ENCODE measurements at regions not wholly inside any gene's neighbourhood (a gene's known extent, or its start where the extent isn't known, plus 50 kb on each side); places are given as distances from the start of the nearest gene placed in this dataset.

DNA sequence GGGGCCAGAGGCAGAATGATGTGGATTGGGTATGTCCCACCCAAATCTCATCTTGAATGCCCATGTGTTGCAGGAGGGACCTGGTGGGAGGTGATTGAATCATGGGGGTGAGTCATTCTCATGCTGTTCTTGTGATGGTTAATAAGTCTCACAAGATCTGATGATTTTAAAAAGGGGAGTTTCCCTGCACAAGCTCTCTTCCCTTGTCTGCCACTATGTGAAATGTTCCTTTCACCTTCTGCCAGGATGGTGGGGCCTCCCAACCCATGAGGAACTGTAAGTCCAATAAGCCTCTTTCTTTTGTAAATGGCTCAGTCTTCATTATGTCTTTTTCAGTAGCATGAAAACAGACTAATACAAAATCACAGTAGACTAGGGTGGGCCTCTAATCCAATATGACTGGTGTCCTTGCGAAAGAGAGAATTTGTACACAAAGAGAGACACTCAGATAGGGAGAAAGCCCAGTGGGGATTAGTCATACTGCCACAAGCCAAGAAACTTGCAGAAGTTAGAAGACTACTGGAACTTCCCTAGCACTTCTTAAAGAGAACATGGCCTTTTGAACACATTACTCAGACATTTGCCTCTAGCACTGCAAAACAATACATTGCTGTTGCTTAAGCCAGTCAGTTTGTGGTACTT, 68.4 kb downstream of the ANXA1 start:
- Histone ChIP-seq H3K36me3 (ENCODE audit: control insufficient read depth in 3 of 3, insufficient read depth in 2 of 3, low read depth in 1 of 3, low read length in 3 of 3) (no peaks in the 10 kb centered on the region), H3K9me3 (ENCODE audit: control insufficient read depth in 2 of 2, insufficient read depth in 1 of 2, low read depth in 1 of 2, low read length in 1 of 2) (no peaks in the 10 kb centered on the region), H3K4me1 (ENCODE audit: control insufficient read depth in 3 of 3, insufficient read depth in 2 of 3, low read depth in 1 of 3, low read length in 2 of 3) (no peaks in the 10 kb centered on the region), H3K27ac (ENCODE audit: low read depth in 1 of 3, low read length in 2 of 3) (no peak overlapping the region), H3K4me3 (ENCODE audit: low read depth in 1 of 3, low read length in 3 of 3) (no peak overlapping the region), H3K27me3 (ENCODE audit: control insufficient read depth in 3 of 3, insufficient read depth in 3 of 3, low read length in 3 of 3) (no peaks in the 10 kb centered on the region)
- no peak for FAIRE-seq
- WGBS, 3 donors, result 50 to 85% (median 80%) methylated on average over 1 of the region's 1 CpG
- no peak for DNase-seq

DNA sequence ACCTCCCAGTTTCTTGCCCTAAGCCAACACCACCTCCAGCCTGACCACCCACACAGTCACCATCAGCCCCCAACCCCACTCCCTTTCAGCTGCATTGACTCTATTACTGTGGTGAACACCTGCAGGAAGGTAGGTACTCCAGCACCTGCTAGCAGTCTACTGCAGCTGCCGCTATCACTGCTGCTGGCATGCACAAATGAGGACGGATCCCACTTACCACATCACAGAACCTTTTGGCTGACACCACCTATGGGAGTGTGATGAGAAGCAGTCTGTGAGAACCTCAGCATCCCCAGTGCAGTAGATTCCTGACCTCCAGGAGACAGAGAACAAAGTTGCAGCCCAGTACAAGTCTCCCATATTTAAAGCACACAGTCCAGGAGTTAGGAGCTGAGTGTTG, 71.9 kb downstream of the ANXA1 start:
- no peak overlapping the region for H3K27ac ChIP-seq (ENCODE audit: low read depth in 1 of 3, low read length in 2 of 3)
- DNase-seq, result no peak
- no peaks in the 10 kb centered on the region for H3K36me3 ChIP-seq (ENCODE audit: control insufficient read depth in 3 of 3, insufficient read depth in 2 of 3, low read depth in 1 of 3, low read length in 3 of 3)
- H3K9me3 ChIP-seq (ENCODE audit: control insufficient read depth in 2 of 2, insufficient read depth in 1 of 2, low read depth in 1 of 2, low read length in 1 of 2), result no peaks in the 10 kb centered on the region
- H3K27me3 ChIP-seq (ENCODE audit: control insufficient read depth in 3 of 3, insufficient read depth in 3 of 3, low read length in 3 of 3), result no peaks in the 10 kb centered on the region
- H3K4me3 ChIP-seq (ENCODE audit: low read depth in 1 of 3, low read length in 3 of 3), result no peak overlapping the region
- 57 to 74% (median 70%) methylated on average over 2 of the region's 2 CpGs for WGBS, 3 donors
- no peak for FAIRE-seq
- H3K4me1 ChIP-seq (ENCODE audit: control insufficient read depth in 3 of 3, insufficient read depth in 2 of 3, low read depth in 1 of 3, low read length in 2 of 3), result no peaks in the 10 kb centered on the region

DNA sequence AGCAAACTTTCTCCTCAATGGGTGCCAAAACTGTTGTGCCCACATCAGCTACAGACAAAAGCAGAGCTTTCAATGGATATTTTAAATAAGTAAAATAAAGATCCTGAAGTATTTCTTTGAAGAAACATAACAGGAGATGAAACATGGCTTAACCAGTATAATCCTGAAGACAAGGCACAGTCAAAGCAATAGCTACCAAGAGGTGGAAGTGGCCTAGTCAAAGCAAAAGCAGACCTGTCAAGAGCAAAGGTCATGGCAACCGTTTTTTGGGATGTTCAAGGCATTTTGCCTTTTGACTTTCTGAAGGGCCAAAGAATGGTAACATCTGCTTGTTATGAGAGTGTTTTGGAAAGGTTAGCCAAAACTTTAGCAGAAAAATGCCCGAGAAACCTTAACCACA, 77.9 kb downstream of the ANXA1 start:
- Histone ChIP-seq H3K36me3 (ENCODE audit: control insufficient read depth in 3 of 3, insufficient read depth in 2 of 3, low read depth in 1 of 3, low read length in 3 of 3) (no peaks in the 10 kb centered on the region), H3K4me1 (ENCODE audit: control insufficient read depth in 3 of 3, insufficient read depth in 2 of 3, low read depth in 1 of 3, low read length in 2 of 3) (no peaks in the 10 kb centered on the region), H3K27ac (ENCODE audit: low read depth in 1 of 3, low read length in 2 of 3) (no peak overlapping the region), H3K4me3 (ENCODE audit: low read depth in 1 of 3, low read length in 3 of 3) (no peak overlapping the region), H3K9me3 (ENCODE audit: control insufficient read depth in 2 of 2, insufficient read depth in 1 of 2, low read depth in 1 of 2, low read length in 1 of 2) (no peaks in the 10 kb centered on the region), H3K27me3 (ENCODE audit: control insufficient read depth in 3 of 3, insufficient read depth in 3 of 3, low read length in 3 of 3) (no peaks in the 10 kb centered on the region)
- FAIRE-seq, result no peak
- no peak for DNase-seq
- 40 to 56% (median 49%) methylated on average over 2 of the region's 2 CpGs for WGBS, 3 donors

DNA sequence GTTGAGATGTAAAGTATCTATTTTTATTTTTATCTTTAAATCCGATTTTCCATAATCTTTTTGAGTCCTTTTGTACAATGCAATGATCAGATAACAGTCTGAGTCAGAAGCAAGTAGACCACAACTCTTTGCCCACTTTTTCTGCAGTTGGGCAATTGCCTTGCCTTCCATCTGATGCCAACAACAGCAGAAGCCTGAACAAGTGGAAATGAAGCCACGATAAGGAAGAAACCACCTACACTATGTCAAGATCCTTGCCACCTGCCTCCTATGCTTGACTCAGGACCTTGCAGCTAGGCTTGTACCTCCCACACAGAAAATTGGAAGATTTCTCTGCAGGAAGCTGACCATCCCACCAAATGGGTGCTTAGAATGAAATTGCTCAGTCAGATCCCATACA, 78.6 kb downstream of the ANXA1 start:
- Histone ChIP-seq H3K27me3 (ENCODE audit: control insufficient read depth in 3 of 3, insufficient read depth in 3 of 3, low read length in 3 of 3) (peaks cover 0 to 1% (median 0%) of the 10 kb centered on the region in 3 donors), H3K27ac (ENCODE audit: low read depth in 1 of 3, low read length in 2 of 3) (no peak overlapping the region), H3K4me3 (ENCODE audit: low read depth in 1 of 3, low read length in 3 of 3) (no peak overlapping the region), H3K9me3 (ENCODE audit: control insufficient read depth in 2 of 2, insufficient read depth in 1 of 2, low read depth in 1 of 2, low read length in 1 of 2) (no peaks in the 10 kb centered on the region), H3K36me3 (ENCODE audit: control insufficient read depth in 3 of 3, insufficient read depth in 2 of 3, low read depth in 1 of 3, low read length in 3 of 3) (no peaks in the 10 kb centered on the region), H3K4me1 (ENCODE audit: control insufficient read depth in 3 of 3, insufficient read depth in 2 of 3, low read depth in 1 of 3, low read length in 2 of 3) (no peaks in the 10 kb centered on the region)
- DNase-seq (no peak), FAIRE-seq (no peak)
- WGBS, 3 donors, result 47 to 65% (median 53%) methylated on average over 2 of the region's 2 CpGs

DNA sequence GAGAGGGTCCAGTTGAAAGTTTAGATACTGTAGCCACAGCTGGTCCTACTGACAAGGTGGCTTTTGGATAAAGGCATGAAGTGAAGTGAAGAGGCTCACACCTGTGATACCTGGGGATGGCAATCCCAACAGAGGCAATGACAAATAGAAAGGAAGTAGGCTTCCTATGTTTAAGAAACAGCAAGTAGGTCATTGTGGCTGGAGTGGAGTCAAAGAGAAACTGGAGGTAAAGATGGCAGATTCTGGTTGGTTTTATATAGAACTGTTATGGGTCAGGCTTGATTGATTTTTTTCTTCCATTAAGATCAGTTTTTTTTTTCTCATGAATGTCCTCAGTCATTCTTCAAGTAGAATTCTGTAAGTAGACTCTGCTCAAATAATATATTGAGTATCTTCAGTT, 79.5 kb downstream of the ANXA1 start:
- H3K36me3 ChIP-seq (ENCODE audit: control insufficient read depth in 3 of 3, insufficient read depth in 2 of 3, low read depth in 1 of 3, low read length in 3 of 3), result no peaks in the 10 kb centered on the region
- FAIRE-seq, result no peak

DNA sequence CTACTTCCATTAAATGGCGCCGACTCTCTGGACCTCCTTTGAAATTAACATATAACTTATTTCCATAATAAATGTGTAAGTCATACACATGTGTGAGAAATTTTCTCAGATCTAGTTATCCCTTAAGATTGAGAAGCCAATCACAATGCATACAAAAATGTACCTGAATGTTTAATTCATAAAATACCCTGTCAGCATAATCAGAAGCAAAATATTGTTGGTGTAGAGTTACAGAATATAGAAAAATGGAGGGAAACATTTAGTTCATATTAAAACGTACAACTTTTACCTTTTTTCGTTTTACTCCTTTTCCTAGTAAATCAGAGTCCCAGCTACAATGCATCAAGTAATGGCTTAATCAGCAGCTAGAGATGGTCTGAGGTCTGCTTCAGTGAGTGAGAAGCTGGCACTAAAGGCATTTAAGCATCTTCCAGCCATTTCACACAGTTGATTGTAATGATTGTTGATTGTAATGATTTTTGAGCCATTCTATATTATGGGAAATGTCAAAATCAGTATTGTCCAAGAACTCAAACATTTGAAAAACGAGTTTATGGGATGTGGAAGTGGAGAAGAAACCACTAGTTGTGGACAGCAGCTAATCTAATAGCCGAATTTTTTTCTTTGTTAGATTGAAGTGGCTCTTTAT, 81.8 kb downstream of the ANXA1 start:
- H3K27ac ChIP-seq (ENCODE audit: low read depth in 1 of 3, low read length in 2 of 3), result no peak overlapping the region
- DNase-seq (no peak), FAIRE-seq (no peak)
- H3K9me3 ChIP-seq (ENCODE audit: control insufficient read depth in 2 of 2, insufficient read depth in 1 of 2, low read depth in 1 of 2, low read length in 1 of 2), result no peaks in the 10 kb centered on the region
- peaks cover 0 to 1% (median 0%) of the 10 kb centered on the region in 3 donors for H3K27me3 ChIP-seq (ENCODE audit: control insufficient read depth in 3 of 3, insufficient read depth in 3 of 3, low read length in 3 of 3)
- H3K4me3 ChIP-seq (ENCODE audit: low read depth in 1 of 3, low read length in 3 of 3), result no peak overlapping the region
- H3K4me1 ChIP-seq (ENCODE audit: control insufficient read depth in 3 of 3, insufficient read depth in 2 of 3, low read depth in 1 of 3, low read length in 2 of 3), result no peaks in the 10 kb centered on the region
- H3K36me3 ChIP-seq (ENCODE audit: control insufficient read depth in 3 of 3, insufficient read depth in 2 of 3, low read depth in 1 of 3, low read length in 3 of 3), result no peaks in the 10 kb centered on the region
- 71 to 76% (median 73%) methylated on average over 6 of the region's 6 CpGs for WGBS, 3 donors

More for the DNA sequence above, 79.5 kb downstream of the ANXA1 start:
- Histone ChIP-seq H3K27me3 (ENCODE audit: control insufficient read depth in 3 of 3, insufficient read depth in 3 of 3, low read length in 3 of 3) (peaks cover 0 to 1% (median 0%) of the 10 kb centered on the region in 3 donors), H3K4me3 (ENCODE audit: low read depth in 1 of 3, low read length in 3 of 3) (no peak overlapping the region), H3K4me1 (ENCODE audit: control insufficient read depth in 3 of 3, insufficient read depth in 2 of 3, low read depth in 1 of 3, low read length in 2 of 3) (no peaks in the 10 kb centered on the region), H3K27ac (ENCODE audit: low read depth in 1 of 3, low read length in 2 of 3) (no peak overlapping the region), H3K9me3 (ENCODE audit: control insufficient read depth in 2 of 2, insufficient read depth in 1 of 2, low read depth in 1 of 2, low read length in 1 of 2) (no peaks in the 10 kb centered on the region)
- no peak for DNase-seq

DNA sequence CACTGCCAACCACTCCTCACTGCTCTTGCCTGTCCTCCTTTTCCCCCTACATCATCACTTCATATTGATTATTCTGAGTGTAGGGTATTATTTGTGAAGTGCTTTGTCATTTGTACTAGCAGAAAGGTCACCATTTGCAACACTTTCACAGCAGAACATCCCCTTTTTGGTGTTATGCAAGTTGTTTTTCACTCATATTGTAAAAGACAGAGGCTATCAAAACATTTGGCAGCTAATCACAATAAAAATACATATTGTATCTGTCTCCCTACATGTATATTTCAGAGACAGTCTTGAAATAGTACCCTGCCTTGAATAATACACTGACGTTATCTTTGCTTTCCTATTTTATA, 82.3 kb downstream of the ANXA1 start:
- WGBS, 3 donors, result 90 to 91% (median 91%) methylated on average over 1 of the region's 1 CpG
- DNase-seq, result no peak

DNA sequence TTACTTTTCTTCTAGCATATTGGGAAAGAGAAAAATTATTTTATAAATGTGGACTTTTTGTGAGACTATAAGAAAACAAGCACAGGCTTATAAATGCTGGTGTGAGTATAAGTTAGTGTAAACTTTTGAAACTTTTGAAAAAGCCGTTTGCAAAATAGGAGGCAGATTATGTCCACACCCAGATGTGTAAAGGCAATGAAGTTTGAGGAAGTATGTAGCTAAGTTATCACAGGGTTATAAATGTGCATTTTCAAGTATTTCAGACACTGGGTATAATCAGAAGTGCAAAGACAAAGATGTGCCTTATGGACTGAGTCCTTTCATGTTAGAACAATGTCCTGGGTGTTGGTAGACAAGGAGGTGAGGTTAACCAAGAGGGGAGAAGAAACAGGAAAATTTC, 85.5 kb downstream of the ANXA1 start:
- Histone ChIP-seq H3K27ac (ENCODE audit: low read depth in 1 of 3, low read length in 2 of 3) (no peak overlapping the region), H3K9me3 (ENCODE audit: control insufficient read depth in 2 of 2, insufficient read depth in 1 of 2, low read depth in 1 of 2, low read length in 1 of 2) (no peaks in the 10 kb centered on the region), H3K4me1 (ENCODE audit: control insufficient read depth in 3 of 3, insufficient read depth in 2 of 3, low read depth in 1 of 3, low read length in 2 of 3) (no peaks in the 10 kb centered on the region), H3K27me3 (ENCODE audit: control insufficient read depth in 3 of 3, insufficient read depth in 3 of 3, low read length in 3 of 3) (peaks cover 0 to 1% (median 0%) of the 10 kb centered on the region in 3 donors), H3K4me3 (ENCODE audit: low read depth in 1 of 3, low read length in 3 of 3) (no peak overlapping the region), H3K36me3 (ENCODE audit: control insufficient read depth in 3 of 3, insufficient read depth in 2 of 3, low read depth in 1 of 3, low read length in 3 of 3) (no peaks in the 10 kb centered on the region)
- 23 to 60% (median 45%) methylated on average over 1 of the region's 1 CpG for WGBS, 3 donors
- no peak for FAIRE-seq
- no peak for DNase-seq

More for the DNA sequence above, 82.3 kb downstream of the ANXA1 start:
- Histone ChIP-seq H3K9me3 (ENCODE audit: control insufficient read depth in 2 of 2, insufficient read depth in 1 of 2, low read depth in 1 of 2, low read length in 1 of 2) (no peaks in the 10 kb centered on the region), H3K4me3 (ENCODE audit: low read depth in 1 of 3, low read length in 3 of 3) (no peak overlapping the region), H3K27ac (ENCODE audit: low read depth in 1 of 3, low read length in 2 of 3) (no peak overlapping the region), H3K36me3 (ENCODE audit: control insufficient read depth in 3 of 3, insufficient read depth in 2 of 3, low read depth in 1 of 3, low read length in 3 of 3) (no peaks in the 10 kb centered on the region), H3K27me3 (ENCODE audit: control insufficient read depth in 3 of 3, insufficient read depth in 3 of 3, low read length in 3 of 3) (peaks cover 0 to 1% (median 0%) of the 10 kb centered on the region in 3 donors), H3K4me1 (ENCODE audit: control insufficient read depth in 3 of 3, insufficient read depth in 2 of 3, low read depth in 1 of 3, low read length in 2 of 3) (no peaks in the 10 kb centered on the region)
- FAIRE-seq, result no peak
